Thyroid gland (tissue), 4 donors: ENCODE measurements at regions not wholly inside any gene's neighbourhood (a gene's known extent, or its start where the extent isn't known, plus 50 kb on each side); places are given as distances from the start of the nearest gene placed in this dataset.

Experiments
- POLR2A ChIP-seq, 2 donors: fragments of 450-650 bp; IDR thresholded peaks; one replicate each; pipeline ENCODE4 v1.6.1; 2017; ENCODE audit warnings: antibody characterized with exemption in 2 of 2, mild to moderate bottlenecking in 2 of 2, moderate library complexity in 1 of 2
- TF ChIP-seq, protein P1 (sequence below), 6 experiments: fragments of 200-600 bp in 3 of 6; fragments of 450-650 bp in 3 of 6; sonication (generic) in 3 of 6; IDR thresholded peaks; one replicate each; pipeline ENCODE4 v1.5.1; 2016 to 2019; ENCODE audit warnings: antibody characterized with exemption in 6 of 6, mild to moderate bottlenecking in 2 of 6, inconsistent platforms in 1 of 6, moderate library complexity in 1 of 6

DNA sequence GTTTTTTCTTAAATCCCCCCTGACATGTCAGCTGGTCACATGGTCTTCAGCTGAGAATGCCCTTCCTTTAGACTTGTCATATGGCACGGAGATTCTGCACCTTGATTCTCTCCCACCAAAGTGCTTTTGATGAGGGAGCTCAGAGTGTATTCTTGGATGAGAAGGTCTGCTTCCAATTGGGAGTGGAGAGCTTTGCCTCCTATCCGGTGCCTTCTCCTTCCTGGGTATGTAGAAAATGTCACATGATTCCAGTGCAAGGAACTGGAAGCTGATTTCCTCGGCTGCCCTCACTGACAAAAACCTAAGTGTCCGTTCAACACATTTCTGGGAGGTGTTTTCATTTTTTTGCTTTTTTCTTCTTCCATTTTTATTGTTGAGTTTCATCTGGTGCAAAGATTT is 197.2 kb downstream of the TFAP2C start:
- TF ChIP-seq, protein P1, sequence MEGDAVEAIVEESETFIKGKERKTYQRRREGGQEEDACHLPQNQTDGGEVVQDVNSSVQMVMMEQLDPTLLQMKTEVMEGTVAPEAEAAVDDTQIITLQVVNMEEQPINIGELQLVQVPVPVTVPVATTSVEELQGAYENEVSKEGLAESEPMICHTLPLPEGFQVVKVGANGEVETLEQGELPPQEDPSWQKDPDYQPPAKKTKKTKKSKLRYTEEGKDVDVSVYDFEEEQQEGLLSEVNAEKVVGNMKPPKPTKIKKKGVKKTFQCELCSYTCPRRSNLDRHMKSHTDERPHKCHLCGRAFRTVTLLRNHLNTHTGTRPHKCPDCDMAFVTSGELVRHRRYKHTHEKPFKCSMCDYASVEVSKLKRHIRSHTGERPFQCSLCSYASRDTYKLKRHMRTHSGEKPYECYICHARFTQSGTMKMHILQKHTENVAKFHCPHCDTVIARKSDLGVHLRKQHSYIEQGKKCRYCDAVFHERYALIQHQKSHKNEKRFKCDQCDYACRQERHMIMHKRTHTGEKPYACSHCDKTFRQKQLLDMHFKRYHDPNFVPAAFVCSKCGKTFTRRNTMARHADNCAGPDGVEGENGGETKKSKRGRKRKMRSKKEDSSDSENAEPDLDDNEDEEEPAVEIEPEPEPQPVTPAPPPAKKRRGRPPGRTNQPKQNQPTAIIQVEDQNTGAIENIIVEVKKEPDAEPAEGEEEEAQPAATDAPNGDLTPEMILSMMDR (IDR thresholded peaks at IDR 0.05), result no peak
- no peak for TF ChIP-seq POLR2A (IDR thresholded peaks at IDR 0.05)
